ENCODE measurements at regions not wholly inside any gene's neighbourhood (a gene's known extent, or its start where the extent isn't known, plus 50 kb on each side); places are given as distances from the start of the nearest gene placed in this dataset.

DNA sequence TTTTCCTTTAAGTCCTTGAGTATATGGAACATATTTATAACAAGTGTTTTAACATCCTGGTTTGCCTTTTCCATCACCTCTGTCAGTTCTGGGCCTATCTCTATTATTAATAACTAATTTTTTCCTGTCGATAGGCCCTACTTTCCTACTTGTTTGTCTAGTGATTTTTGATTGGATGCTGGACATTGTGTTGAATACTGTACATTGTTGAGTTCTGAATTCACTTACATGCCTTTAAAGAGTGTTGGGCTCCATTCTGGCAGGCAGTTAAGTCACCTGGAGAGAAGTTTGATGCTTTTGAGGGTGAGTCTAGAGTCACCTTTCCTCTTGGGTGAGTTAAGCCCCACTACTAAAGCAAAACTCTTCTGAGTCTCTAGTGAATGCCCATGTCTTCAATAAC, 77.5 kb upstream of the C14orf180 start:
- TF ChIP-seq POLR2AphosphoS5 (IDR thresholded peaks at IDR 0.05) (no peak), POLR2A (IDR thresholded peaks at IDR 0.05) (no peak)
- TF ChIP-seq, protein P1, sequence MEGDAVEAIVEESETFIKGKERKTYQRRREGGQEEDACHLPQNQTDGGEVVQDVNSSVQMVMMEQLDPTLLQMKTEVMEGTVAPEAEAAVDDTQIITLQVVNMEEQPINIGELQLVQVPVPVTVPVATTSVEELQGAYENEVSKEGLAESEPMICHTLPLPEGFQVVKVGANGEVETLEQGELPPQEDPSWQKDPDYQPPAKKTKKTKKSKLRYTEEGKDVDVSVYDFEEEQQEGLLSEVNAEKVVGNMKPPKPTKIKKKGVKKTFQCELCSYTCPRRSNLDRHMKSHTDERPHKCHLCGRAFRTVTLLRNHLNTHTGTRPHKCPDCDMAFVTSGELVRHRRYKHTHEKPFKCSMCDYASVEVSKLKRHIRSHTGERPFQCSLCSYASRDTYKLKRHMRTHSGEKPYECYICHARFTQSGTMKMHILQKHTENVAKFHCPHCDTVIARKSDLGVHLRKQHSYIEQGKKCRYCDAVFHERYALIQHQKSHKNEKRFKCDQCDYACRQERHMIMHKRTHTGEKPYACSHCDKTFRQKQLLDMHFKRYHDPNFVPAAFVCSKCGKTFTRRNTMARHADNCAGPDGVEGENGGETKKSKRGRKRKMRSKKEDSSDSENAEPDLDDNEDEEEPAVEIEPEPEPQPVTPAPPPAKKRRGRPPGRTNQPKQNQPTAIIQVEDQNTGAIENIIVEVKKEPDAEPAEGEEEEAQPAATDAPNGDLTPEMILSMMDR (IDR thresholded peaks at IDR 0.05): no peak

All from breast epithelium (tissue), 3 donors.